ENCODE measurements at regions not wholly inside any gene's neighbourhood (a gene's known extent, or its start where the extent isn't known, plus 50 kb on each side); places are given as distances from the start of the nearest gene placed in this dataset.

- H3K9me3 ChIP-seq (ENCODE audit: severe bottlenecking), result peaks cover under 1% of the 10 kb centered on the region
- no peak overlapping the region for H3K4me3 ChIP-seq (ENCODE audit: low read depth, low read length)
- DNase-seq, result no peak
- no peak overlapping the region for H3K27ac ChIP-seq
- no peak for TF ChIP-seq CTCF (IDR thresholded peaks at IDR 0.05; ENCODE audit: low read depth, low read length)
- no peaks in the 10 kb centered on the region for H3K36me3 ChIP-seq
- H3K27me3 ChIP-seq (ENCODE audit: insufficient read depth, low read depth, severe bottlenecking), result no peaks in the 10 kb centered on the region
Measured at GRCh38 chr15:77547801-77548588, 84.7 kb downstream of the LINGO1 start.

GRCh38 chr15:77546870-77547269, 85.8 kb downstream of the LINGO1 start:
- Histone ChIP-seq H3K36me3 (no peaks in the 10 kb centered on the region), H3K27me3 (ENCODE audit: insufficient read depth, low read depth, severe bottlenecking) (no peaks in the 10 kb centered on the region), H3K4me3 (ENCODE audit: low read depth, low read length) (no peak overlapping the region), H3K27ac (no peak overlapping the region), H3K9me3 (ENCODE audit: severe bottlenecking) (peaks cover 2% of the 10 kb centered on the region)
- no peak for DNase-seq
- peak; percentile 43; the same call in 1 of the 2 replicates for TF ChIP-seq CTCF (IDR thresholded peaks at IDR 0.05; ENCODE audit: low read depth, low read length)

- H3K4me3 ChIP-seq (ENCODE audit: low read depth, low read length), result no peak overlapping the region
- H3K9me3 ChIP-seq (ENCODE audit: severe bottlenecking), result peaks cover 2% of the 10 kb centered on the region
- DNase-seq, result no peak
- no peak overlapping the region for H3K27ac ChIP-seq
- no peaks in the 10 kb centered on the region for H3K27me3 ChIP-seq (ENCODE audit: insufficient read depth, low read depth, severe bottlenecking)
- H3K36me3 ChIP-seq, result no peaks in the 10 kb centered on the region
- TF ChIP-seq CTCF (IDR thresholded peaks at IDR 0.05; ENCODE audit: low read depth, low read length), result no peak
Measured at GRCh38 chr15:77546050-77546501, 86.6 kb downstream of the LINGO1 start.

DNA sequence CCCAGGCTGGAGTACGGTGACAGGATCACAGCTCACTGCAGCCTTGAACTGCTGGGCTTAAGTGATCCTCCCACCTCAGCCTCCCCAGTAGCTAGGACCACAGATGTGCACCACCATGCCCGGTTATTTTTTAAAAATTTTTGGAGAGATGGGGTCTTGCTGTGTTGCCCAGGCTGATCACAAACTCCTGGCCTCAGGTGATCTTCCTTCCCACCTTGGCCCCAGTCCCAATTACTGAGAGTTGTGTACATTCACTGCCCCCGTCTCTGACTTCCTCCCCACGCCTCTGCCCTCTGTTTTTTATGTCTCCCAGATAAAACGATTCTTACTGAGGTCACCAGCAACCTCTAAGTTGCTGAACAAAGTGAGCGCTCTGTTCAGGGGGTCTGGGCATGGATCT, 87.7 kb downstream of the LINGO1 start:
- H3K9me3 ChIP-seq (ENCODE audit: severe bottlenecking), result peaks cover 2% of the 10 kb centered on the region
- no peak for TF ChIP-seq CTCF (IDR thresholded peaks at IDR 0.05; ENCODE audit: low read depth, low read length)
- no peak for DNase-seq
- H3K4me3 ChIP-seq (ENCODE audit: low read depth, low read length), result no peak overlapping the region
- no peaks in the 10 kb centered on the region for H3K27me3 ChIP-seq (ENCODE audit: insufficient read depth, low read depth, severe bottlenecking)
- H3K36me3 ChIP-seq, result no peaks in the 10 kb centered on the region
- no peak overlapping the region for H3K27ac ChIP-seq

DNA sequence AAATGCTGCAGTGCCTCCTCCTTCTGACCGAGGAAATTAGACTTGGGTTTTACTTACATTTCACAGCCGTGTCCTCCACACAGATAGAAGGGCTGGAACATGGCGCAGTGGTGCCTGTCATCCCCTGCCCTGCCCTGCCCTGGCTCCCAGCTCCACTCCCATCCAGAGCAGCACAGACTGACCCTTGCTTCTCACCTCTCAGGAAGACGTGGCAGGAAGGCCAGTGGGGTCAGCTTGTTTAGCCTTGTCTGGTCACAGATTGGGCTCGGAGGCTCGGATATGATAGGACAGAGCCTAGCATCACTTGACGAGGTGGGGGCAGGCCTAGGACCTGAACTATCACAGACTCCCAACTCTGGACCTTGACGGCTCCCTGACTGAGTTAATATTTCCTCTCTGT, 88.5 kb downstream of the LINGO1 start:
- Histone ChIP-seq H3K27ac (no peak overlapping the region), H3K4me3 (ENCODE audit: low read depth, low read length) (no peak overlapping the region), H3K9me3 (ENCODE audit: severe bottlenecking) (peaks cover 2% of the 10 kb centered on the region), H3K27me3 (ENCODE audit: insufficient read depth, low read depth, severe bottlenecking) (no peaks in the 10 kb centered on the region), H3K36me3 (no peaks in the 10 kb centered on the region)
- DNase-seq, result no peak
- no peak for TF ChIP-seq CTCF (IDR thresholded peaks at IDR 0.05; ENCODE audit: low read depth, low read length)
